OCI-LY3 (cell line): ENCODE measurements at regions not wholly inside any gene's neighbourhood (a gene's known extent, or its start where the extent isn't known, plus 50 kb on each side); places are given as distances from the start of the nearest gene placed in this dataset.

Experiments
- H2AFZ ChIP-seq: fragments of 200-600, 300-600 bp; shearing (Covaris generic); 2 replicates; pipeline ENCODE4 v1.6.0; 2014; ENCODE audit warnings: antibody characterized with exemption, low read depth, low read length
- H3K27ac ChIP-seq: fragments of 200-600, 300-600 bp; sonication (generic); 2 replicates; pipeline ENCODE4 v1.5.1; 2014; ENCODE audit warnings: mild to moderate bottlenecking, low read length, moderate library complexity, mixed read lengths
- H3K27me3 ChIP-seq: fragments of 200-600, 300-600 bp; sonication (generic); 2 replicates; pipeline ENCODE4 v1.6.1; 2014; ENCODE audit warnings: low read depth, low read length, mixed read lengths
- H3K36me3 ChIP-seq: fragments of 200-600, 300-600 bp; sonication (generic); replicated peaks from 2 replicates; pipeline ENCODE3; 2014; ENCODE audit warnings: low read depth, low read length, mixed read lengths
- H3K4me1 ChIP-seq: fragments of 300-600, 200-600 bp; sonication (generic); 2 replicates; pipeline ENCODE4 v1.6.1; 2014; ENCODE audit warnings: low read length, mixed read lengths
- H3K4me2 ChIP-seq: fragments of 200-600, 300-600 bp; sonication (generic); 2 replicates; pipeline ENCODE4 v1.6.1; 2014; ENCODE audit warnings: low read length, mixed read lengths
- H3K4me3 ChIP-seq: fragments of 300-600, 200-600 bp; sonication (generic); 2 replicates; pipeline ENCODE4 v1.5.1; 2014; ENCODE audit warnings: antibody characterized with exemption, mild to moderate bottlenecking, low read length, moderate library complexity
- H3K79me2 ChIP-seq: fragments of 300-600, 200-600 bp; shearing (Covaris generic); 2 replicates; pipeline ENCODE4 v1.6.1; 2014; ENCODE audit warnings: mild to moderate bottlenecking, low read length, mixed read lengths
- H3K9ac ChIP-seq: fragments of 300-600, 200-600 bp; shearing (Covaris generic); 2 replicates; pipeline ENCODE4 v1.6.0; 2014; ENCODE audit warnings: mild to moderate bottlenecking, low read length, moderate library complexity
- H3K9me3 ChIP-seq: fragments of 200-600, 300-600 bp; shearing (Covaris generic); 2 replicates; pipeline ENCODE4 v1.6.1; 2014; ENCODE audit warnings: low read length, mixed read lengths; ENCODE audit not compliant: insufficient read depth
- H4K20me1 ChIP-seq: fragments of 200-600, 300-600 bp; sonication (generic); 2 replicates; pipeline ENCODE4 v1.6.1; 2016; ENCODE audit warnings: low read length, mixed read lengths; ENCODE audit not compliant: insufficient read depth
- CTCF ChIP-seq: fragments of 200-600, 300-600 bp; sonication (generic); IDR thresholded peaks from 2 replicates; pipeline ENCODE4 v1.5.1; 2014; ENCODE audit warnings: antibody characterized with exemption, low read length, low read depth
- EZH2phosphoT487 ChIP-seq: fragments of 200-600 bp; shearing (Covaris generic); IDR thresholded peaks from 2 replicates; pipeline ENCODE4 v1.6.1; 2018; ENCODE audit warnings: antibody characterized with exemption, mixed run types, low read depth

GRCh38 chr3:124140746-124141145 is 148.8 kb upstream of the ROPN1 start:
- no peaks in the 10 kb centered on the region for H3K79me2 ChIP-seq
- no peak overlapping the region for H3K4me3 ChIP-seq
- H2AFZ ChIP-seq: no peak overlapping the region
- no peaks in the 10 kb centered on the region for H3K4me1 ChIP-seq
- no peak overlapping the region for H3K4me2 ChIP-seq
- H3K27me3 ChIP-seq: peaks cover 26% of the 10 kb centered on the region
- H3K36me3 ChIP-seq: no peaks in the 10 kb centered on the region
- TF ChIP-seq CTCF (no peak), EZH2phosphoT487 (no peak)
- no peaks in the 10 kb centered on the region for H3K9me3 ChIP-seq
- no peaks in the 10 kb centered on the region for H4K20me1 ChIP-seq
- no peak overlapping the region for H3K27ac ChIP-seq
- H3K9ac ChIP-seq: no peak overlapping the region

- no peak overlapping the region for H2AFZ ChIP-seq
- TF ChIP-seq EZH2phosphoT487 (no peak), CTCF (no peak)
- no peaks in the 10 kb centered on the region for H3K9me3 ChIP-seq
- peaks cover 26% of the 10 kb centered on the region for H3K27me3 ChIP-seq
- H3K27ac ChIP-seq: no peak overlapping the region
- H4K20me1 ChIP-seq: no peaks in the 10 kb centered on the region
- no peaks in the 10 kb centered on the region for H3K79me2 ChIP-seq
- no peak overlapping the region for H3K4me3 ChIP-seq
- H3K9ac ChIP-seq: no peak overlapping the region
- H3K4me2 ChIP-seq: no peak overlapping the region
- H3K36me3 ChIP-seq: no peaks in the 10 kb centered on the region
- H3K4me1 ChIP-seq: no peaks in the 10 kb centered on the region
These were observed 150.6 kb upstream of the ROPN1 start for GRCh38 chr3:124142389-124142970.

GRCh38 chr3:124143047-124143446 is 151.1 kb upstream of the ROPN1 start:
- no peaks in the 10 kb centered on the region for H3K79me2 ChIP-seq
- H4K20me1 ChIP-seq: no peaks in the 10 kb centered on the region
- H3K9ac ChIP-seq: no peak overlapping the region
- H3K9me3 ChIP-seq: no peaks in the 10 kb centered on the region
- no peak overlapping the region for H3K27ac ChIP-seq
- peaks cover 26% of the 10 kb centered on the region for H3K27me3 ChIP-seq
- H3K36me3 ChIP-seq: no peaks in the 10 kb centered on the region
- H3K4me3 ChIP-seq: no peak overlapping the region
- no peak for TF ChIP-seq EZH2phosphoT487
- no peak for TF ChIP-seq CTCF
- no peak overlapping the region for H2AFZ ChIP-seq
- no peaks in the 10 kb centered on the region for H3K4me1 ChIP-seq
- no peak overlapping the region for H3K4me2 ChIP-seq

GRCh38 chr3:124144035-124144814 is 152.3 kb upstream of the ROPN1 start:
- Histone ChIP-seq H3K27ac (no peak overlapping the region), H4K20me1 (no peaks in the 10 kb centered on the region), H3K4me2 (no peak overlapping the region), H3K36me3 (no peaks in the 10 kb centered on the region), H3K9ac (no peak overlapping the region), H3K4me1 (no peaks in the 10 kb centered on the region), H3K4me3 (no peak overlapping the region), H2AFZ (no peak overlapping the region), H3K9me3 (no peaks in the 10 kb centered on the region), H3K27me3 (peaks cover 25% of the 10 kb centered on the region), H3K79me2 (no peaks in the 10 kb centered on the region)
- no peak for TF ChIP-seq EZH2phosphoT487
- TF ChIP-seq CTCF: no peak
